Endometrial microvascular endothelial cells (primary cell): ENCODE measurements at regions not wholly inside any gene's neighbourhood (a gene's known extent, or its start where the extent isn't known, plus 50 kb on each side); places are given as distances from the start of the nearest gene placed in this dataset.

ENCODE experiments used
- in situ Hi-C: cut with HindIII; loops from 2 replicates; pipeline ENCODE4 v1.10.0; 2017; ENCODE audit warnings: low sequenced_read_pairs, low pct_unique_long_range_greater_than_20kb; ENCODE audit errors: inconsistent ontology term

DNA sequence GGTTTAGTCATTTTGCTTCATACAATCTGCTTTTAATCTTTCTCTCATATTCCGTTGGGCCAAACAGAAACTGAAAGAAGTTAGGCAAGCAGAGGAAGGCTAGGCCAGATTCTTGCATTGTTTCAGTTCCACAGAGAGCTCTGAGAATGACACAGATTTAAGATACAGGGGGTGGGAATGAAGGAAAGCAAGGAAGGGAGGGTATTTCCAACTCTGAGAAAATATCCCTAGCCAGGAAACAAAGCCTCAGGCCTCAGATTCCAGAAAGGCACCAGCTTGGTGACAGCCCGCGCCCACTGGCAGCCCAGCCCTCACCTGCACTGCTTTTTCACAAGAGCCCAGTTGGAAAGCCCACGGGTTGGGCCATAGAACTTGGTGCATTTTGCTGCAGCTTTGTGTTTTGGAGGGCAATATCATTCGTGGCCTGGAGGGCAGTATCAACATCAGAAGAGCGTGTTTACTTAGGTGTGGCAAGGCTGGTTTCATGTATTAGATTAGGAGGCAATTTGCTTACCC lies 63.5 kb downstream of the ENC1 start:
- in situ Hi-C loops: loop anchor here (25.0 kb wide), 1 partner anchor 165 kb away; no protein-coding TSS in a partner anchor

DNA sequence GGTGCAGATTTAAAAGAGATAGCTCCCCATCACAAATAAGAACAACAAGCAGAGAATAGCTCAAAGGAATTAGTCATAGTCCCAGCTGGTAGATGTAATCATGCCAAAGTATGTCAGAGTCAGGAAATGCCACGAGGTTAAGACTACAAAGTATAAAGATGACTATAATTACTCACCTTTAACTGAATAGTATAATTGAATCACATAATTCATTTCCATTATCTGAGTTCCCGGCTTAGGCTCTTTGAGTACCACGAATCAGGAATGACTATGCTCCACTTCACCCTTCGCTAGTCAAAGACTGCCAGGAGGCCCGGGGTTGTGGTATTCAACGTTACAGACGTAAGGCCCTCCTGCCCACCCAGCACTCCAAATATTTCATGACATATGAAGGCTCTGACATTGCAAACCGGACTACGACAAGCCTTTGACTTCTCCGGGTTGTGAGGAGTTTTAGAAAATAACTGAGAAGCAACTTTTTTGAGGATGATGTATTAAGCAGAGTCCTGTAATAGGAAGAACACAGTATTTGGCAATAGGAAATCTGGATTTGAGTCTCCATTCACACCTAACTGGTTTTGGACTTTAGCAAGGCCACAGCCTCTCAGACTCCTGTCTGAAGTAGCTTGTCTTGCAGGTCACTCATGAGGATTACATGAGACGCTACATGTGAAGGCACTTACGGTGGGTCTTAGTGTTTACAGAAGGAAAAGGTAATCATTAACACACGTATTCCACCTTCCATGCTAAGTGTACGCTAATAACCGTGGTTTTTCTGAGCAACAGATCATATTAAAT lies 64.6 kb downstream of the ENC1 start:
- in situ Hi-C loops: loop anchor here (25.0 kb wide), 1 partner anchor 164 kb away; no protein-coding TSS in a partner anchor

DNA sequence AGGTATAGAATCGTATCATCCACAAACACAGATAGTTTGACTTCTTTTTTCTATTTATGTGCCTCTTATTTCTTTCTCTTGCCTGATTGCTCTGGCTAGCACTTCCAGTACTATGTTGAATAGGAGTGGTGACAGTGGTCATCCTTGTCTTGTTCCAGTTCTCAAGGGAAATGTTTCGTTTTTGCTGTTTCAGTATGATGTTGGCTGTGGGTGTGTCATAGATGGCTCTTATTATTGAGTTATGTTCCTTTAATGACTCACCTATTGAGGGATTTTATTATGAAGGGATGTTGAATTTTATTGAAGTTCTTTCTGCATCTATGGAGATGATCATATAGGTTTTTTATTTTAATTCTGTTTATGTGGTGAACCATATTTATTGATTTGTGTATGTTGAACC lies 70.3 kb downstream of the ENC1 start:
- in situ Hi-C loops: no loop called here

DNA sequence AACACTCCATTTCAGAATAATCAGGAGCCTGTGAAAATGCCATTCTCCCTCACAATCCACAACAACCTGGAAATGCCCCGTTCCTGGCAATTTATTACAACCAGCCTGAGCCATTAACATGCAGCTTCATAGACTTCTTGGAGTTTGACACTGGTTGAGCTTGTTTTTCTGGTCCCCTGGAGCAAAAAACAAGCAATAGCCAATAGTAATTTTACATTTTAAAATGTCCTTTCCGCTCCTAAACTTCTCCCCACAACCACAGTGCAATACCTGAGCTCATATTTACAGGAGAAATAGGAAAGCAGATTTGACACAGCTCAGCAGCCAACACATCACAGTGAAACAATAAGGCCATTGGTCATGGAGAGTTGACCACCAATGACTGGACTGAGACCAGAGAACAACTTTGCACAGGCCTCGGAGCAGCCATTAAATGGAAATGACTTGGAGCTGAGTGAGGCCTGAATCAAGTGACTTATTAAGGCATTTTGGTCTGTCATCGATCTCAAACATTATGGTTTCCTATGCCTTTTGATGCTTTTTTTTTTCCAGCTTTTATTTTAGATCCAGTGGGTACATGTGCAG lies 73.0 kb downstream of the ENC1 start:
- in situ Hi-C loops: no loop called here

DNA sequence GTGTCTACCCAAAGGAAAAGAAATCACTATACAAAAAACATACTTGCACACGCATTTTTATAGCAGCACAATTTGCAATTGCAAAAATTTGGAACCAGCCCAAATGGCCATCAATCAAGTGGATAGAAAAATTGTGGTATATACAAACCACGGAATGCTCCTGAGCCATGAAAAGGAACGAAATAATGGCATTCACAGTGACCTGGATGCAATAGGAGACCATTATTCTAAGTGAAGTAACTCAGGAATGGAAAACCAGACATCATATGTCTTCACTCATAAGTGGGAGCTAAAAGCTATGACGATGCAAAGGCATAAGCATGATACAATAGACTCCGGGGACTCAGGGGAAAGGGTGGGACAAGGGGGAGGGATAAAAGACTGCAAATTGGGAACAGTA lies 78.4 kb downstream of the ENC1 start:
- in situ Hi-C loops: no loop called here

DNA sequence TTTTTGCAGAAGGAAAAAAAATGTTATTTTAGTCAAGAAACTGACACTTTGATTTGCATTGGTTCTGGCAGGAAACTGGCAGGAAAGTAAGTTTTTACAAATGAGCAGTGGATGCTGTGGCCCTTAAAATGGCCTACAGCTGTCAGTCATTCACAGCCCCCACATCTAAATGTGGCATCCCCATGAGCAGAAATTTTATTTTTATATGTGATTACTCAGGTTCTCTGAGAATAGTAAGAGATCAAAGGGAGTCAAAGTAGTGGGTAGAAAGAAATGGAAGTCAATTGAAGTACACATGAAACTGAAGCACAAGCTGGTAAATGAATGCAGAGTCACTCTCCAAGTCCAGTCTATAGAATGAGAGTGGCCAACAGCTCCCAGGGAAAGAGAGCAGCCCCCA lies 80.3 kb downstream of the ENC1 start:
- in situ Hi-C loops: no loop called here

DNA sequence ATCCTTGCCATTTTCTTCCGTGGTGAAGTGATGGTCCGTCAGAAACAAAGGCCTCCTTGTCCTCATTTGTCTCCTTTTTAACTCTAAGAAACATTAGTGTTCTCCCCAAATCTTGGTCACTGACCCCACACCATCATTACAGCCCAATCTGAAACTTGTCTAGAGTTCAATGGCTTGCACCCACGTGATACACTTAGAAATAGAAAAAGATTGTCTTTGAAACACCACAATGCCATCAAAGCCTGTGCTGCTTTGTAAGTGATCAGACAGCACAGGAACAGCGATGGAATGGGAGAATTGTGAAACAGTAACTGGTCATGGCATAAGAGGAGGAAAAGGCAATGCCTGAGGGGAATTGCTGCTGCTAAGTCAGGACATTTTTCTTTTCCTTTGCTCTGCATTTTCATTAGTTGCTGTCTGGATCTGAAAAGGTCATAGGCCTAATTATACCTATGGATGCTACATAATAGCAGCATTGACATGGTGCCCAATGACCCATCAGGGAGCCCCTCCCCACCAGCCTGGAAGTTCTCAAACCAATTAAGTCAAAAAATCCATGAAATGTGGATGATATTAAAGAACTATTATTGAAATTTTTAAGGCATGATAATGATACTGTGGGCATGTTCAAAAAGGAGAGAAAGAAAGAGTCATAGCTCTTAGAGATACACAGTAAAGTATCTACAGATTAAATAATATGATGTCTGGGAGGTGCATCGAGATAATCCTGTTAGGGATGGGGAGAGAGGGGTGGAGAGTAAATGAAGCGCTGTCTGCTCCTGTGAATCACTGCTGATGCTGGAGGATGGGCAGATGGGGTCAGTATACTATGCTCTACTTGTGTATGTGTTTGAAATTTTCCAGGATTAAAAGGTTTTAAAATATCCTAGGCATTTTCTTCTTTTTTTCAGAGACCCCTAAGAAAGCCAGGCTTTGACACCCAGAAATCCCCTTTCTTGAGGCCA lies 83.6 kb downstream of the ENC1 start:
- in situ Hi-C loops: no loop called here

DNA sequence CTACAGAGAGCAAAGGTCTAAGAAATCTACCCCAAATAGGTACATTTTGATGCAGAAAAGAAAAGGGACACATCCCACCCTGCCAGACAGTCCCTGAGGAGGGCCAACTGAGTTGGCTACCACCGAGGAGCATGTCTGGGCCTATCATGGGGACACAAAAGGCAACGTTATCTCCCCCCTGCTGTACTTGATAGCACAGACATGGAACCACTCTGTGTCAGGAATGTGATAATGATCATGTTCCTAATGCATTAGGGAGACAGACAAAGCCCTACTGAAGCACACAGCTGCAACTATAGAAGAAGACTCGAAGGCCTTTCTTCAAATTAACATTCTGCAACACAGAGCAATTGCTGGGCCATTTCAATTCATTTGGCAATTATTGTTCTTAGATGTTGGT lies 84.5 kb downstream of the ENC1 start:
- in situ Hi-C loops: no loop called here

DNA sequence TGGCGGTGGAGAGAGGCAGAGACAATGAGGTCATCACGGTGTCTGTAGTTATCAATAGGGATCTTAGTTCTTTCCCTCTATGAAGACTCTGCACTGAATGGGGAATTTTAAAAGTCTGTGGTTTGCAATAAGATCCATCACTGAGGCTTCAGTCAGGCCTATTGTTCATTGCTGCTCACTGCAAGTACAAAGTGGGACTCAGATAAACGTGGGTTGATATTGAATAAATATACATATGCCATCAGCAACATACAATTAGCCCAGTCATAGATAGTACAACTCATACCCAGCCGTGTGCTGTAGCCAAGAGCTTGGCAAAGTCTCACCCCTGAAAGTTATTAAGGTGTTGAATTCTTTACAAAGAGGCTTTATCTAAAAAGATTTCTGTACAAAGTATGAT lies 88.4 kb downstream of the ENC1 start:
- in situ Hi-C loops: no loop called here

DNA sequence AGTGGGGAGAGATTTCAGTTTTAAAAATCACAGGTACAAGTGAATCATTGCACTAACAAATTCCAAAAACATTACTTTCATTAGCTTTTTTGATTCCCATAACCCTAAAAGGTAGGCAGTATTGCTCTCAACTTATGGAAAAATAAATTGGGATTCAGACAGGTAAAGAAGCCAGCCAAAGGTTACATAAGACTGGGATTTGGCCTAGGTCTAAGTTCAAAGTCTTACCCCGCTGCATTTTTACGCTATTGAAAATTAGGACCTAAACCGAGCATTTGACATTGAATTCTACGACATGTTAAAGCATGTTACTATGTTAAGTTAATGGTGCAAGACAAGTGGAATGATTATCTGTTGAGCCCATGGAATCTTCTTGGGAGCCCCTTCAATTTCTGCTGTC lies 89.6 kb downstream of the ENC1 start:
- in situ Hi-C loops: no loop called here

DNA sequence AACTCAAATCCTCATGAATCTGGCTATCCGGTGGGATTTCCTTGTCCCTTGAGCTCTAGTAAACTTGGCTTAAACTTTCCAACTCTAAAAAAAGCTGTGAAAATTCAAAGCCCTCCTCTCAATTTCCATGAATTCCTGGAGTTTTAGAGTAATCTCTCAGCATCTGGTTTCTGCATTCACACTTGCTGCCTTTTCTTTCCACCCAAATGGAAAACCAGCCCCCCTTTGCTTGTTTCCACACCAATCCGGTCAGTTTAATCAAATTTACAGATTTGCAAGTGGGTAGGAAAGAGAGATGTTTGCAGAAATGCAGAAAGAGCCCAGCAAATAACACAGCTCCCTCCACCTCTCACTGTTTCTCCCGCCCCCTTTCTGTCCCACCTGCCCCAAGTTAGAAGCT lies 91.1 kb downstream of the ENC1 start:
- in situ Hi-C loops: no loop called here

DNA sequence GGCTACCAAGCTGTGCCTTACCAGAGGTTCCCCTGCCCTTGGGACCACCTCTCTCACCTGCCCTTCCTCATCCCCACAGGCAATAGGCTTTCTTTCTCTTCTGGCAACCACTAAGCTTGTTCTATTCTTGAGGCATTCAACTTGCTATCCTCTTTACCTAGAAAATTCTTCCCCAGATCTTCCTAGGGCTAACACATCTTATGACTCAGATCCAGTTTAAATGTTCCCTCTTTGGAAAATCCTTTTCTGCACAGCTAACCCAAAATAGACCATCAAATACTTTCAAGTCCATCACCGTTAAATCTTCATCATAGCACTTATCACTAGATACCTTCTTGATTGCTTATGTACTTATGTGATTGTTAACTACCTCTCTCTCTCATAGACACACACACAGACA lies 93.7 kb downstream of the ENC1 start:
- in situ Hi-C loops: no loop called here

DNA sequence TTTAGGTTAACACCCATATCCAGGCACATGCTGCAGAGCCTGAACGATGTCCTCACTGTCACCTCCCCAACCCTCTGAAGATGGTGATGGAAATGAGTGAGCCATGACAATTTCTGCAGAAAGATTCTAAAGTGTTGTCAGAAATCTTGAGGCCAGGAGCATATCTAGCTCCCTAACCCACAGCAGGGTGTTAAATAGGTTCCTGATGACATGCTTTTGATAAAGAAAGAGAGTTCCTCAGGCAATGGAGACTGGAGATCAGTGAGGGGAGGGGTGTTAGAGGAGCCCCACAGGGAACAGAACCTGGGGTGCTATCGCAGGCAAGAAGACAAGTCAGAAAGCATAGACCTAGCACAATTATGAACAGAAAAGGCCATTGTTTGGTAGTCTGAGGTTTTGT lies 95.7 kb downstream of the ENC1 start:
- in situ Hi-C loops: no loop called here

DNA sequence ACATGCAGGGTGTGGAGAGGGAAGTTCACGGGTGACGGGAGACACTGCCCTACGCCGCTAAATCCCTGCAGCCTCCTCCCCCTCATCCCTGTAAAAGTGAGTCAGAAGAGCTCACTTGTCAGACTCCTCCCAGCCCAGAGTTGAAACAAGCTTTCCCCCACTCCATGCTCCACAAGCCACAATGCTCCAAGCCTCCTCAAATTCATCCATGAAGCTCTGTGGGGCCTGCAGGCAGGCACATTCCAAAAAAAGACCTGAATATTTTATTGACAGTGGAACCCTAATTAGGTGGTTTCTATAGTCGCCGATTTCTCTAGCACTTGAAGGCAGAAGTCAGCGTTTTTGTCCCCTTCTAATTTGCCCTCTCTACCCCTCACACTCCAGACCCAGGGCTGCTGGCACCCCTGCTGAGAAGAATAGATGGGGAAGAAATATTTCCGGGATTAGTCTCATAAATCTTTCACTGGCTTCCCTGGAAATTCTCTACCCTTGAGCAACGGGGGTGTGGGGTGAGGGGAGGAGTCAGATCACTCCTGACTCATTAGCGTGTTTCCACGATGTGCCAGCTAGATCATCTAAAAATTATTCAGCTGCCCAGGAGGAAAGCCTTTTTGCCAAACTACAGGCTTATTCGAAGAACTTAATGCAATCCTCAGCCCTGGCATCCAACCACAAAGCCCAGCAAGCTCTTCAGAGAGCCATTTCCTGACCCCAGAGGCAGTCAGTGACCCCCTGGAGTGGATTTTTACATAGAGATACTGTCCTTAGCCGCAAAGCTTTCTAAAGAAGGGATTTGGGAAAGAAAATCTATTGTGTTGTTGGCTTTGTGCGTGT lies 97.1 kb downstream of the ENC1 start:
- in situ Hi-C loops: no loop called here

DNA sequence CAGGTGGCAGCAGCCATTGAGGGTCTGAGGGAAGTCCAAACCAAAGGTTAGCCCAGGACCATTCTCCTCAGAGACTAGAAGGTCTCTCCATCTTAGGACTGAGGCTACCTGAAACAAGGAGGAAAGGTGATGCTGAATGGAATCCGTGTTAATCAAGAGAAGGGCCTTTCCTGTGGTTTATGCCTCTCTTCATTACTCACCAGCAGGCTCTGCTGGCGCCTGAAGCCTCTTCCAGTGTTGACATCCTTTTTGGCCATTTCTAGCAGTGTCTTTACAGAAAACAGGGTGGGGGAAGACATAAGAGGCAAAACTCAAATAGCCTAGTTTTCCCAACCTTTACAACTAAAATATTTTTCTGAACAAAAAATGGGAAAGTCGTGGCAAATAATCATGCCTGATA lies 98.0 kb downstream of the ENC1 start:
- in situ Hi-C loops: no loop called here

DNA sequence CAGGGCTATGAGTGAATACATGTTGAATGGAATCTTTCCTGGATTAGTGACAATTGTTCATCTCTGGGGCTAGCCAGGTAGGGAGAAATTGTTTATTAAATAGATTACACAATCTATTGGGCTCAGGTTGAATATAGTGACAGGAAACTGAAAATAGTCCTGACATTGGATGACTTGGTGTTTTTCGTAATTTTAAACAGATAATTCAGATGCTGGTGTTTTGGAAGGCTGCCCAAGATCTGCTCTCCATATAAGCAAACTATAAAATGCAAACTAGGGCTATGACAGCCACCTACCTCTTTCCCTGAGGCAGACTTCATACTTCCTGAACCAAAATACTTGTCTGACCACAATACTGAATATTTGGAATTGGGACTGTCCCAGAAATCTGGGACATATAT lies 99.1 kb downstream of the ENC1 start:
- in situ Hi-C loops: no loop called here

DNA sequence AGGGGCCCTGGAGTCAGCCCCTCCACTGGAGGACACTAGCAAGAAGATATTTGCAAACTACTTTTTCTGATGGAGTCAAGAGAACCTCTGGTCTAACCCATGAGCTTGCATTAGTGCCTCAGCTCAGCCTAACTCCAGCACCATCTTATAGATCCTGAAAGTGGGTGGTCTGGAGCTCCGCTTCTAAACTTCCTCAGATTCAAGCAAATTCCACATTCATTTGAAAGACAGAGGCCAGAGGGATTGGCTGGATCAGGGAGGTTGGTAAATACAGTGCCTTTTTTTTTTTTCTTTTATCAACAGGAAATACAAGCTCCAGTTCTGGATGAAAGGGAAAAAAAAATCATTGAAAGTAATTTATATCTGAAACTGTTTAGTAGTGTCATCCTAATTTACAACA lies 99.9 kb downstream of the ENC1 start:
- in situ Hi-C loops: no loop called here

DNA sequence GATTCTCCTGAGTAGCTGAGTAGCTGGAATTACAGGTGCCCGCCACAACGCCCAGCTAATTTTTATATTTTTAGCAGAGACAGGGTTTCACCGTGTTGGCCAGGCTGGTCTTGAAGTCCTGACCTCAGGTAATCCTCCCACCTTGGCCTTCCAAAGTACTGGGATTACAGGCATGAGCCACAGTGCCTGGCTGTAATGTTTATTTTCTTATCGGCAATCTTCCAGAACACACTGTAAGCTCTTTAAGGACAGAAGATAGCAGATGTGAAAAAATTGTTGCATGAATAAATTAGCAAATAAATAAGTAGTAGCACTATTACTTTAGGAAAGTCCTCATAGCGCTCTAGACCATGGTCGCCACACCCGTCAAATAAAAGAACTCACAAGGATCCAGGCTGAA lies 100.5 kb downstream of the ENC1 start:
- in situ Hi-C loops: no loop called here

DNA sequence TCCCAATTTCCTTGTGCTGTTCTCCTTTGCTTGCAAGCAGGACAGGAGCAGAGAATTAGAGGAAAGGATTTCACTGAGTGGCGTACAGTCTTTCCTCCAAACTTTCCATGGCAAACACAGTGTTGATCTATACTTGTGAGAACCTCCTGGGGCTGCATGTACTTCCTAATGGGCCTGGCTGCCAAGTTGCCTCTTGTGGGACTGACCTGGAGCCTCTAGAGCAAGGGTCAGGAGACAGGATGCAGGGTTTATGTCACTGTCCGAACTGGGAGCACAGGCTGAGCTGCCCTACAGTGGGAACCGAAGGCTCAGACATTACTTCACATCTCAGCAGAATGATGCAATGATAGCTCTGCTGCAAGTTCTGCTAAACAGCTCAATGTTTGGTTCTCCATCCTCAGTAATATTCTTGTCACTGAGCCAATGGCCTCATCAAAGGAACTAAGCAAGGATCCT lies 102.3 kb downstream of the ENC1 start:
- in situ Hi-C loops: no loop called here
